IMR-90 (cell line): ENCODE measurements at regions not wholly inside any gene's neighbourhood (a gene's known extent, or its start where the extent isn't known, plus 50 kb on each side); places are given as distances from the start of the nearest gene placed in this dataset.

Experiments used
- ATAC-seq: fragments of 200-7000 bp; cut with Tn5 transposase; 2 replicates; pipeline ENCODE4 v1.9.1; 2020; ENCODE audit warnings: low read depth, mild to moderate bottlenecking, moderate library complexity
- BruUV-seq: library from RNA; stranded (reverse); fragments of 400-500 nt; replicated peaks from 2 replicates; lab custom pipeline; 2021; lab: Mats Ljungman, UMichigan
- CTCF ChIA-PET: fragments of 300-600 bp; formaldehyde crosslinking; extraction: SDS; loops from one replicate; lab custom pipeline; 2021; ENCODE audit warnings: antibody characterized with exemption; lab: Yijun Ruan, JAX
- POLR2A ChIA-PET: fragments of 300-600 bp; sonication (Branson Sonifier 250); formaldehyde crosslinking; loops from one replicate; lab custom pipeline; 2022; ENCODE audit warnings: antibody characterized with exemption; ENCODE audit not compliant: unreplicated experiment; lab: Charles Lee
- DNase-seq: peaks from one replicate; pipeline ENCODE4 v3.0.0; 2013
- H2AFZ ChIP-seq: replicated peaks from 2 replicates; pipeline ENCODE3; 2013; ENCODE audit warnings: low read length, mild to moderate bottlenecking; ENCODE audit not compliant: poor library complexity
- H2AK5ac ChIP-seq: 2 replicates; pipeline ENCODE4 v1.6.1; 2013; ENCODE audit warnings: low read depth, low read length, inconsistent platforms
- H2AK9ac ChIP-seq: replicated peaks from 2 replicates; pipeline ENCODE3; 2013; ENCODE audit warnings: mild to moderate bottlenecking, low read depth, low read length, moderate library complexity; ENCODE audit not compliant: poor library complexity
- H2BK120ac ChIP-seq: 2 replicates; pipeline ENCODE4 v1.6.1; 2013; ENCODE audit warnings: low read depth, low read length, inconsistent platforms
- H2BK15ac ChIP-seq: 3 replicates; pipeline ENCODE4 v1.6.1; 2013; ENCODE audit warnings: low read depth, low read length, inconsistent platforms
- H2BK20ac ChIP-seq: 2 replicates; pipeline ENCODE4 v1.6.1; 2013; ENCODE audit warnings: low read depth, mild to moderate bottlenecking, inconsistent platforms, low read length, moderate library complexity
- H2BK5ac ChIP-seq: 2 replicates; pipeline ENCODE4 v1.6.1; 2013; ENCODE audit warnings: mild to moderate bottlenecking, low read depth, low read length, inconsistent platforms; ENCODE audit not compliant: poor library complexity, severe bottlenecking
- H3K14ac ChIP-seq: replicated peaks from 2 replicates; pipeline ENCODE4 v1.6.1; 2013; ENCODE audit warnings: low read depth, low read length, inconsistent platforms
- H3K18ac ChIP-seq: 2 replicates; pipeline ENCODE4 v1.6.1; 2013; ENCODE audit warnings: low read depth, low read length, control low read depth
- H3K23ac ChIP-seq: 2 replicates; pipeline ENCODE4 v1.6.1; 2013; ENCODE audit warnings: low read depth, low read length, inconsistent platforms
- H3K27ac ChIP-seq: 2 replicates; pipeline ENCODE4 v1.5.1; 2013; ENCODE audit warnings: mild to moderate bottlenecking, control low read depth, low read length; ENCODE audit not compliant: insufficient read depth
- H3K27me3 ChIP-seq: 2 replicates; pipeline ENCODE4 v1.6.1; 2013; ENCODE audit warnings: low read length; ENCODE audit not compliant: control insufficient read depth, insufficient read depth
- H3K36me3 ChIP-seq: 2 replicates; pipeline ENCODE4 v1.6.1; 2013; ENCODE audit warnings: low read length, mixed read lengths; ENCODE audit not compliant: control insufficient read depth, insufficient read depth
- H3K4ac ChIP-seq: 2 replicates; pipeline ENCODE4 v1.6.1; 2013; ENCODE audit warnings: low read depth, low read length, inconsistent platforms
- H3K4me1 ChIP-seq: 2 replicates; pipeline ENCODE4 v1.6.1; 2013; ENCODE audit warnings: low read length, mixed read lengths; ENCODE audit not compliant: control insufficient read depth, insufficient read depth
- H3K4me2 ChIP-seq: 2 replicates; pipeline ENCODE4 v1.6.1; 2013; ENCODE audit warnings: low read depth, mild to moderate bottlenecking, control low read depth, low read length, moderate library complexity
- H3K4me3 ChIP-seq: 2 replicates; pipeline ENCODE4 v1.5.1; 2013; ENCODE audit warnings: low read depth, mild to moderate bottlenecking, control low read depth, low read length, moderate library complexity; ENCODE audit not compliant: insufficient read depth
- H3K56ac ChIP-seq: 2 replicates; pipeline ENCODE4 v1.6.1; 2013; ENCODE audit warnings: low read length, inconsistent platforms; ENCODE audit not compliant: insufficient read depth; ENCODE audit errors: extremely low read depth
- H3K79me1 ChIP-seq, 2 experiments: 2 replicates each; pipeline ENCODE4 v1.6.1; 2013; ENCODE audit warnings: low read length in 2 of 2, inconsistent platforms in 1 of 2, low read depth in 1 of 2
- H3K9ac ChIP-seq: 2 replicates; pipeline ENCODE4 v1.6.1; 2013; ENCODE audit warnings: low read depth, low read length, control low read depth
- H3K9me1 ChIP-seq: 2 replicates; pipeline ENCODE4 v1.6.1; 2013; ENCODE audit warnings: low read length, inconsistent platforms; ENCODE audit not compliant: insufficient read depth
- H3K9me3 ChIP-seq: 2 replicates; pipeline ENCODE4 v1.6.1; 2013; ENCODE audit warnings: low read length; ENCODE audit not compliant: control insufficient read depth, insufficient read depth
- H4K20me1 ChIP-seq: 2 replicates; pipeline ENCODE4 v1.6.1; 2013; ENCODE audit warnings: low read length, inconsistent platforms; ENCODE audit not compliant: insufficient read depth
- H4K5ac ChIP-seq: 2 replicates; pipeline ENCODE4 v1.6.1; 2013; ENCODE audit warnings: mild to moderate bottlenecking, low read depth, low read length, control low read depth
- H4K8ac ChIP-seq, 2 experiments: 2 replicates each; pipeline ENCODE4 v1.6.1; 2013; ENCODE audit warnings: low read depth in 2 of 2, low read length in 2 of 2, control low read depth in 1 of 2, inconsistent platforms in 1 of 2
- H4K91ac ChIP-seq: 2 replicates; pipeline ENCODE4 v1.6.1; 2013; ENCODE audit warnings: low read depth, low read length, inconsistent platforms; ENCODE audit not compliant: insufficient read depth
- BHLHE40 ChIP-seq: fragments of 150-350 bp; IDR thresholded peaks from 2 replicates; pipeline ENCODE4 v1.6.1; 2016; ENCODE audit warnings: mild to moderate bottlenecking, low read depth, low read length
- CEBPB ChIP-seq: IDR thresholded peaks from 2 replicates; pipeline ENCODE4 v1.6.1; 2012; ENCODE audit warnings: low read depth, low read length, improper control_type of control experiment
- CHD1 ChIP-seq: IDR thresholded peaks from 2 replicates; pipeline ENCODE4 v1.6.1; 2012; ENCODE audit warnings: low read depth, low read length, improper control_type of control experiment
- CTCF ChIP-seq: conservative IDR thresholded peaks from 2 replicates; pipeline ENCODE4 v1.5.1; 2012; ENCODE audit warnings: mild to moderate bottlenecking, low read depth, low read length, improper control_type of control experiment
- ELK1 ChIP-seq: fragments of 150-350 bp; IDR thresholded peaks from 2 replicates; pipeline ENCODE4 v1.6.1; 2016; ENCODE audit warnings: low read depth, mild to moderate bottlenecking, low read length, moderate library complexity, borderline replicate concordance
- FOS ChIP-seq: fragments of 150-350 bp; IDR thresholded peaks from 2 replicates; pipeline ENCODE4 v1.6.1; 2016; ENCODE audit warnings: low read depth, low read length
- MAFK ChIP-seq: IDR thresholded peaks from 2 replicates; pipeline ENCODE4 v1.6.1; 2012; ENCODE audit warnings: low read depth, low read length, improper control_type of control experiment
- MAZ ChIP-seq: IDR thresholded peaks from 2 replicates; pipeline ENCODE4 v1.6.1; 2012; ENCODE audit warnings: low read depth, mild to moderate bottlenecking, low read length, improper control_type of control experiment, moderate library complexity, borderline replicate concordance
- NFE2L2 ChIP-seq: fragments of 150-350 bp; IDR thresholded peaks from 2 replicates; pipeline ENCODE4 v1.6.1; 2016; ENCODE audit warnings: low read depth, mild to moderate bottlenecking, low read length
- POLR2A ChIP-seq: IDR thresholded peaks from 2 replicates; pipeline ENCODE4 v1.6.1; 2012; ENCODE audit warnings: mild to moderate bottlenecking, low read depth, low read length
- RFX5 ChIP-seq: IDR thresholded peaks from 2 replicates; pipeline ENCODE4 v1.8.0; 2012; ENCODE audit warnings: low read depth, mild to moderate bottlenecking, low read length, moderate library complexity
- WGBS, 2 experiments: methylation state at CpG; one replicate each; pipeline versions ENCODE4 v1.1.5 to v1.1.7; 2013; ENCODE audit warnings: missing lambda C conversion rate in 2 of 2; ENCODE audit not compliant: insufficient read length in 1 of 2; ENCODE audit errors: extremely low coverage in 2 of 2; 5-methylcytosine and 5-hydroxymethylcytosine counted together
- dilution Hi-C: fragments of 300-500 bp; cut with HindIII; formaldehyde crosslinking; loops from one replicate; pipeline ENCODE4 v1.14.3; 2018; ENCODE audit warnings: low sequenced_read_pairs; ENCODE audit not compliant: unreplicated experiment
- in situ Hi-C: fragments of 300-500 bp; cut with MboI; formaldehyde crosslinking; loops from 3 replicates; pipeline ENCODE4 v1.14.3; 2019; ENCODE audit warnings: low sequenced_read_pairs, inconsistent platforms, mixed read lengths
- intact Hi-C: fragments of 100-400 bp; cut with micrococcal nuclease; formaldehyde crosslinking; loops from 2 replicates; pipeline ENCODE4 v1.10.0; 2022

- H3K27ac ChIP-seq = no peak overlapping the region
- no peak for TF ChIP-seq CHD1
- TF ChIP-seq ELK1 = no peak
- TF ChIP-seq CEBPB = no peak
- no peak for TF ChIP-seq MAZ
- no peak for TF ChIP-seq NFE2L2
- no peak for TF ChIP-seq CTCF
- TF ChIP-seq BHLHE40 = no peak
- no peak for TF ChIP-seq FOS
- TF ChIP-seq POLR2A = no peak
- TF ChIP-seq RFX5 = no peak
- TF ChIP-seq MAFK = no peak
- no peak overlapping the region for H2AK5ac ChIP-seq
- no peak overlapping the region for H3K4me3 ChIP-seq
- in situ Hi-C loops (no loop called here), intact Hi-C loops (no loop called here), dilution Hi-C loops (no loop called here)
- H2BK20ac ChIP-seq = no peak overlapping the region
- BruUV-seq = no TSS peak
- WGBS, 2 experiments = no CpG with 5 or more reads among the region's 3 CpGs
- no peak overlapping the region for H2AK9ac ChIP-seq
- POLR2A ChIA-PET = no interaction called here
- H3K79me1 ChIP-seq = no peaks in the 10 kb centered on the region
- no peaks in the 10 kb centered on the region for H3K9me3 ChIP-seq
- H3K4me2 ChIP-seq = no peak overlapping the region
- no peak overlapping the region for H4K5ac ChIP-seq
- H2BK120ac ChIP-seq = no peak overlapping the region
- H3K14ac ChIP-seq = no peak overlapping the region
- H3K23ac ChIP-seq = no peak overlapping the region
- H3K27me3 ChIP-seq = no peaks in the 10 kb centered on the region
- H3K9ac ChIP-seq = no peak overlapping the region
- H3K4ac ChIP-seq = no peak overlapping the region
- H4K91ac ChIP-seq = no peak overlapping the region
- H2BK15ac ChIP-seq = no peak overlapping the region
- no peak overlapping the region for H4K8ac ChIP-seq
- no peaks in the 10 kb centered on the region for H3K36me3 ChIP-seq
- no peak overlapping the region for H3K56ac ChIP-seq
- no peaks in the 10 kb centered on the region for H3K4me1 ChIP-seq
- CTCF ChIA-PET = no interaction called here
- DNase-seq (no peak), ATAC-seq (no peak)
- no peak overlapping the region for H2AFZ ChIP-seq
- no peak overlapping the region for H3K18ac ChIP-seq
- no peaks in the 10 kb centered on the region for H3K9me1 ChIP-seq
- no peak overlapping the region for H2BK5ac ChIP-seq
- no peaks in the 10 kb centered on the region for H4K20me1 ChIP-seq
These were observed 782.4 kb upstream of the WWC1 start for GRCh38 chr5:167509076-167509475.
